Gastroesophageal sphincter (tissue), 4 donors: ENCODE measurements at regions not wholly inside any gene's neighbourhood (a gene's known extent, or its start where the extent isn't known, plus 50 kb on each side); places are given as distances from the start of the nearest gene placed in this dataset.
"Not testable (repeated sequence)": the region's sequence is repeated elsewhere in the genome, so short reads cannot be mapped to it uniquely, and the experiment has no call there.

Experiments used
- ATAC-seq: fragments of 150-250 bp; one replicate; pipeline ENCODE4 v1.9.1; 2016; ENCODE audit warnings: mild to moderate bottlenecking, moderate library complexity
- H3K27ac ChIP-seq, 4 donors: fragments of 200-600 bp; sonication (generic) in 3 of 4; 1 replicate in 3 of 4; 2 replicates in 1 of 4; pipeline ENCODE4 v1.5.1; 2016 to 2019
- H3K27me3 ChIP-seq: fragments of 200-600 bp; sonication (generic); one replicate; pipeline ENCODE4 v1.5.1; 2019
- H3K36me3 ChIP-seq, 2 donors: fragments of 200-600 bp; sonication (generic); one replicate each; pipeline ENCODE4 v1.5.1; 2019; ENCODE audit warnings: control low read depth in 1 of 2
- H3K4me1 ChIP-seq, 3 donors: fragments of 200-600 bp; sonication (generic); 1 replicate in 2 of 3; 2 replicates in 1 of 3; pipeline ENCODE4 v1.5.1; 2016 to 2019; ENCODE audit warnings: control low read depth in 2 of 3
- H3K4me3 ChIP-seq, 2 donors: fragments of 200-600 bp; sonication (generic); one replicate each; pipeline ENCODE4 v1.5.1; 2019; ENCODE audit warnings: mild to moderate bottlenecking in 1 of 2, moderate library complexity in 1 of 2
- H3K9me3 ChIP-seq, 3 donors: fragments of 200-600 bp; sonication (generic); one replicate each; pipeline ENCODE4 v1.5.1; 2017 to 2019; ENCODE audit warnings: control low read depth in 2 of 3
- CTCF ChIP-seq, 4 experiments: fragments of 200-600 bp in 2 of 4; fragments of 450-650 bp in 2 of 4; sonication (generic) in 1 of 4; IDR thresholded peaks; one replicate each; pipeline ENCODE4 v1.5.1; 2017 to 2019; ENCODE audit warnings: antibody characterized with exemption in 4 of 4, mild to moderate bottlenecking in 2 of 4, moderate library complexity in 2 of 4
- EP300 ChIP-seq: sonication (generic); formaldehyde crosslinking; IDR thresholded peaks from one replicate; pipeline ENCODE4 v1.6.1; 2017; ENCODE audit warnings: antibody characterized with exemption, mild to moderate bottlenecking
- POLR2A ChIP-seq, 2 donors: fragments of 450-650 bp; IDR thresholded peaks; one replicate each; pipeline ENCODE4 v1.6.1; 2017; ENCODE audit warnings: antibody characterized with exemption in 2 of 2, mild to moderate bottlenecking in 2 of 2, moderate library complexity in 1 of 2
- POLR2AphosphoS5 ChIP-seq: sonication (generic); formaldehyde crosslinking; IDR thresholded peaks from one replicate; pipeline ENCODE4 v1.6.1; 2017; ENCODE audit warnings: antibody characterized with exemption
- WGBS, 2 donors: methylation state at CpG; one replicate each; pipeline ENCODE4 v1.1.5; 2018; ENCODE audit warnings: low coverage in 1 of 2; 5-methylcytosine and 5-hydroxymethylcytosine counted together

- TF ChIP-seq EP300 (no peak), CTCF (IDR thresholded peaks at IDR 0.05) (no peak), POLR2A (IDR thresholded peaks at IDR 0.05) (no peak), POLR2AphosphoS5 (no peak)
- 82% methylated on average over 23 of the region's 38 CpGs; no CpG with 5 or more reads in 1 of the 2 donors for WGBS, 2 donors
- H3K27ac ChIP-seq, result no peak overlapping the region
- H3K27me3 ChIP-seq, result no peaks in the 10 kb centered on the region
- H3K9me3 ChIP-seq, result no peaks in the 10 kb centered on the region
- H3K36me3 ChIP-seq, result no peaks in the 10 kb centered on the region
- H3K4me1 ChIP-seq, result peaks cover 0 to 40% (median 21%) of the 10 kb centered on the region in 3 donors
- no peak overlapping the region for H3K4me3 ChIP-seq
- no peak for ATAC-seq
These were observed 95.5 kb upstream of the GSE1 start for GRCh38 chr16:85517563-85518179.

GRCh38 chr16:85518398-85519049 is 94.6 kb upstream of the GSE1 start:
- ATAC-seq, result no peak
- TF ChIP-seq EP300 (no peak), CTCF (IDR thresholded peaks at IDR 0.05) (no peak), POLR2A (IDR thresholded peaks at IDR 0.05) (no peak), POLR2AphosphoS5 (no peak)
- peaks cover 0 to 45% (median 25%) of the 10 kb centered on the region in 3 donors for H3K4me1 ChIP-seq

DNA sequence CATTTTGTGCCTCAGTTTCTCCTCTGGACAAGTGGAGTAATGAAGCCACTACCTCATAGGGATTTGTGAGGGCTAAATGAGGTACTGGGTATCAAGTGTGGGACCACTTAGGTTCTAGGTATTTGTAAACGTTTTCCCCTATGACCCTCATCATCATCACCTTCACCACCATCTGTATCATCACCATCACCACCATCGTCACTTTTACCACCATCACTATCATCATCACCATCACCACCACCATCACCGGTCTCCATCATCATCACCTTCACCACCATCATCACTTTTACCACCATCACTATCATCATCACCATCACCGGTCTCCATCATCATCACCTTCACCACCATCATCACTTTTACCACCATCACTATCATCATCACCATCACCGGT is 94.1 kb upstream of the GSE1 start:
- H3K27ac ChIP-seq, H3K36me3 ChIP-seq, H3K4me3 ChIP-seq, H3K27me3 ChIP-seq, ATAC-seq, H3K9me3 ChIP-seq: not testable (repeated sequence)
- 75 to 83% methylated on average over 3 to 5 of the region's 5 CpGs for WGBS, 2 donors
- peaks cover 0 to 45% (median 25%) of the 10 kb centered on the region in 3 donors for H3K4me1 ChIP-seq

More at GRCh38 chr16:85518398-85519049, 94.6 kb upstream of the GSE1 start:
- Histone ChIP-seq H3K27me3 (no peaks in the 10 kb centered on the region), H3K27ac (no peak overlapping the region), H3K36me3 (no peaks in the 10 kb centered on the region), H3K9me3 (no peaks in the 10 kb centered on the region), H3K4me3 (no peak overlapping the region)
- WGBS, 2 donors, result 81 to 94% methylated on average over 5 to 9 of the region's 17 CpGs

DNA sequence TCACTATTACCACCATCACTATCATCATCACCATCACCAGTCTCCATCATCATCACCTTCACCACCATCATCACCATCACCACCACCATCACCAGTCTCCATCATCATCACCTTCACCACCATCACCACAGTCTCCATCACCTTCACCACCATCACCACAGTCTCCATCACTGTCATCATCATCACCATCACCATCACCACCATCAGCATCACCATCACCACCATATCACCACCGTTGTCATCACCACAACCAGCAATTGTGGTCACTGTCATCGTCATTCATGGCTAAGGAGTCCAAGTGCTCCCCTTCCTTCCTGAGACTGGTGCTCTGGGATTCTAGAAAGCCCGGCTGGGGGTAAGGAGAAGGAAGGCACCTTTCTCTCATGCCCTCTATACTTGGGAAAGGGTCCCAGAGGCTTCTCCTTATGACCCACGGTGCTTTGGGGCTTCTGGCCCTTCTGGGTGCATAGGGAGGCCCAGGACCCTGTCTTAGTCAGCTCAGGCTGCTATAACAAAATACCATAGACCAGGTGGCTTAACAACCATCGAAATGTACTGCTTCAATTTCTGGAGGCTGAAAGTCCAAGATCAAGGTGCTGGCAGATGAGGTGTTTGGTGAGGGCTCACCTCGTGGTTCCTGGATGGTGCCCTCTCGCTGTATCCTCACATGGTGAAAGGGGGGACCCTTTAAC is 93.4 kb upstream of the GSE1 start:
- TF ChIP-seq POLR2A (IDR thresholded peaks at IDR 0.05), result no peak
- no peak for TF ChIP-seq POLR2AphosphoS5
- no peak for TF ChIP-seq EP300
- TF ChIP-seq CTCF (IDR thresholded peaks at IDR 0.05), result no peak
- H3K36me3 ChIP-seq, result no peaks in the 10 kb centered on the region
- H3K4me1 ChIP-seq, result peaks cover 0 to 44% (median 19%) of the 10 kb centered on the region in 3 donors
- H3K27me3 ChIP-seq, result no peaks in the 10 kb centered on the region
- no peak overlapping the region for H3K27ac ChIP-seq
- no peaks in the 10 kb centered on the region for H3K9me3 ChIP-seq
- ATAC-seq, result no peak
- WGBS, 2 donors, result 100% methylated on average over 2 of the region's 7 CpGs; no CpG with 5 or more reads in 1 of the 2 donors
- H3K4me3 ChIP-seq, result no peak overlapping the region

DNA sequence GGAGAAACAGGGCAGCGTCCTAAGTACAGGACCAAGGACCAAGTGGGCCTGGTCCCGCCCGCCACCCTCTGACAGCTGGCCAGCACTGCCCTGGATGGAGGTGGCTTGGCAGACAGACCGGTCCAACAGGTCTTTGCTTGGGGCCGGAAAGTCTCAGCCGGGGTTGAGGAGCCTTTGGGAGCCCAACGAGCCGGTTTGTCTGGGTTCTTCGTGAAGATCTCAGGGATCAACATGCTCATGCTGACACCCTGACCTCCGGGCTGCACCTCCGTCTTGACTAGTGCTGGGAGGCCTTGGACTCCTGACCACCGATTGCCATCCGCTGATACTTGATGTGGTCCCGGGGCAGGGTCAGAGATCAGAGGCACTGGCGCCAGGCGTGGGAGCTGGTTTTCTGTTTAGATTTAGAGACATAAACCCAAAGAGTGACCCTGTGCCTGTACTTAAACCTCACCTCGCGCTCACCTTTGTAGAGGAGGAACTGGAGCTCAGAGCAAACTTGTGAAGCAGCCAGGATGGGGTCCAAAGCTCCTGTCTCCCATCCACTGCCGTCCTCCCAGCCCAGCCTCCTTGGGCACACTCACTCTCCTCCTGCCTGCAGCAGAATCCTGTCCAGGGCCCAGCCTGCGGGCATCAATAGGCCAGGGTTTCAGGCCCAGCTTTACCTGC is 92.1 kb upstream of the GSE1 start:
- H3K9me3 ChIP-seq, result no peaks in the 10 kb centered on the region
- no peak overlapping the region for H3K27ac ChIP-seq
- no peak overlapping the region for H3K4me3 ChIP-seq
- no peak for TF ChIP-seq POLR2A (IDR thresholded peaks at IDR 0.05)
- TF ChIP-seq POLR2AphosphoS5, result no peak
- TF ChIP-seq CTCF (IDR thresholded peaks at IDR 0.05), result no peak
- TF ChIP-seq EP300, result no peak
- no peak for ATAC-seq
- H3K27me3 ChIP-seq, result no peaks in the 10 kb centered on the region
- no peaks in the 10 kb centered on the region for H3K36me3 ChIP-seq
- 95 to 100% methylated on average over 2 to 9 of the region's 20 CpGs for WGBS, 2 donors
- peaks cover 0 to 34% (median 8%) of the 10 kb centered on the region in 3 donors for H3K4me1 ChIP-seq
